Thyroid gland (tissue), 4 donors: ENCODE measurements at regions not wholly inside any gene's neighbourhood (a gene's known extent, or its start where the extent isn't known, plus 50 kb on each side); places are given as distances from the start of the nearest gene placed in this dataset.

Source experiments
- POLR2A ChIP-seq, 2 donors: fragments of 450-650 bp; IDR thresholded peaks; one replicate each; pipeline ENCODE4 v1.6.1; 2017; ENCODE audit warnings: antibody characterized with exemption in 2 of 2, mild to moderate bottlenecking in 2 of 2, moderate library complexity in 1 of 2
- TF ChIP-seq, protein P1 (sequence below), 6 experiments: fragments of 200-600 bp in 3 of 6; fragments of 450-650 bp in 3 of 6; sonication (generic) in 3 of 6; IDR thresholded peaks; one replicate each; pipeline ENCODE4 v1.5.1; 2016 to 2019; ENCODE audit warnings: antibody characterized with exemption in 6 of 6, mild to moderate bottlenecking in 2 of 6, inconsistent platforms in 1 of 6, moderate library complexity in 1 of 6

- TF ChIP-seq, protein P1, sequence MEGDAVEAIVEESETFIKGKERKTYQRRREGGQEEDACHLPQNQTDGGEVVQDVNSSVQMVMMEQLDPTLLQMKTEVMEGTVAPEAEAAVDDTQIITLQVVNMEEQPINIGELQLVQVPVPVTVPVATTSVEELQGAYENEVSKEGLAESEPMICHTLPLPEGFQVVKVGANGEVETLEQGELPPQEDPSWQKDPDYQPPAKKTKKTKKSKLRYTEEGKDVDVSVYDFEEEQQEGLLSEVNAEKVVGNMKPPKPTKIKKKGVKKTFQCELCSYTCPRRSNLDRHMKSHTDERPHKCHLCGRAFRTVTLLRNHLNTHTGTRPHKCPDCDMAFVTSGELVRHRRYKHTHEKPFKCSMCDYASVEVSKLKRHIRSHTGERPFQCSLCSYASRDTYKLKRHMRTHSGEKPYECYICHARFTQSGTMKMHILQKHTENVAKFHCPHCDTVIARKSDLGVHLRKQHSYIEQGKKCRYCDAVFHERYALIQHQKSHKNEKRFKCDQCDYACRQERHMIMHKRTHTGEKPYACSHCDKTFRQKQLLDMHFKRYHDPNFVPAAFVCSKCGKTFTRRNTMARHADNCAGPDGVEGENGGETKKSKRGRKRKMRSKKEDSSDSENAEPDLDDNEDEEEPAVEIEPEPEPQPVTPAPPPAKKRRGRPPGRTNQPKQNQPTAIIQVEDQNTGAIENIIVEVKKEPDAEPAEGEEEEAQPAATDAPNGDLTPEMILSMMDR (IDR thresholded peaks at IDR 0.05): no peak
- TF ChIP-seq POLR2A (IDR thresholded peaks at IDR 0.05): no peak
These were observed 630.0 kb downstream of the TAF11L14 start for GRCh38 chr5:18264126-18264882.
